Erythroblast (primary cell): ENCODE measurements at regions not wholly inside any gene's neighbourhood (a gene's known extent, or its start where the extent isn't known, plus 50 kb on each side); places are given as distances from the start of the nearest gene placed in this dataset.

Experiments
- GATA1 ChIP-seq: IDR thresholded peaks from 2 replicates; pipeline ENCODE4 v1.6.1; 2011; ENCODE audit warnings: low read depth, mild to moderate bottlenecking, control low read depth, low read length, moderate library complexity
- POLR2A ChIP-seq: IDR thresholded peaks from 2 replicates; pipeline ENCODE4 v1.6.1; 2011; ENCODE audit warnings: mild to moderate bottlenecking, low read length

- no peak for TF ChIP-seq POLR2A
- TF ChIP-seq GATA1 = no peak
These were observed 283.5 kb downstream of the RWDD3 start for GRCh38 chr1:95517506-95517905.
